A549 (cell line): ENCODE measurements at regions not wholly inside any gene's neighbourhood (a gene's known extent, or its start where the extent isn't known, plus 50 kb on each side); places are given as distances from the start of the nearest gene placed in this dataset.
A peak's percentile ranks its signal among the peaks of the same experiment; 100 is the strongest.

Experiments used
- ATAC-seq, 2 experiments: fragments of 200-7000 bp in 1 of 2; fragments of >200 bp in 1 of 2; cut with Nextera tagmentation in 1 of 2; cut with Tn5 transposase in 1 of 2; 3 replicates each; pipeline versions ENCODE4 v1.8.0 to v1.9.1; 2018 to 2020; ENCODE audit warnings: mild to moderate bottlenecking in 1 of 2, moderate library complexity in 1 of 2
- CTCF ChIA-PET: fragments of 300-600 bp; sonication (Branson Sonifier 250); formaldehyde crosslinking; extraction: SDS; loops from one replicate; lab custom pipeline; 2021; ENCODE audit warnings: antibody characterized with exemption, inconsistent platforms; lab: Yijun Ruan, JAX
- POLR2A ChIA-PET: fragments of 350-600 bp; formaldehyde crosslinking; extraction: SDS; loops from one replicate; lab custom pipeline; 2021; ENCODE audit warnings: antibody characterized with exemption, inconsistent platforms; lab: Yijun Ruan, JAX
- DNase-seq, 2 experiments: peaks; one replicate each; pipeline versions ENCODE4 v3.0.0 to v3.0.0-alpha.2; 2011 to 2016; ENCODE audit warnings: low read depth in 1 of 2, low spot score in 1 of 2
- FAIRE-seq: peaks from 2 replicates; lab custom pipeline; 2011; peaks lifted over from hg19 to GRCh38; lab: Jason Lieb, UNC
- H3K27ac ChIP-seq, 2 experiments: fragments of >200 bp; sonication (Bioruptor Twin); formaldehyde crosslinking; 3 replicates each; pipeline ENCODE4 v1.5.1; 2016 to 2017
- H3K4me1 ChIP-seq: fragments of >200 bp; sonication (Bioruptor Twin); formaldehyde crosslinking; 3 replicates; pipeline ENCODE4 v1.6.1; 2016
- H3K4me2 ChIP-seq: fragments of >200 bp; sonication (Bioruptor Twin); formaldehyde crosslinking; 3 replicates; pipeline ENCODE4 v1.6.1; 2016
- H3K4me3 ChIP-seq: fragments of >200 bp; sonication (Bioruptor Twin); formaldehyde crosslinking; 3 replicates; pipeline ENCODE4 v1.5.1; 2016
- H3K9me3 ChIP-seq: fragments of >200 bp; sonication (Bioruptor Twin); formaldehyde crosslinking; 3 replicates; pipeline ENCODE4 v1.6.1; 2016
- CEBPB ChIP-seq, 2 experiments: fragments of >200 bp in 1 of 2; sonication (Bioruptor Twin) in 1 of 2; formaldehyde crosslinking in 1 of 2; IDR thresholded peaks; 2 replicates each; pipeline ENCODE4 v1.6.1; 2012 to 2016
- EHF ChIP-seq: fragments of 250-450 bp; sonication (Bioruptor Pico); IDR thresholded peaks from 2 replicates; pipeline ENCODE4 v1.5.0; 2020; ENCODE audit warnings: mild to moderate bottlenecking
- ESRRA ChIP-seq: fragments of 150-350 bp; IDR thresholded peaks from 2 replicates; pipeline ENCODE4 v1.6.1; 2014; ENCODE audit warnings: mild to moderate bottlenecking, low read length, borderline replicate concordance
- FOSL2 ChIP-seq, 2 experiments: fragments of 450-650 bp in 1 of 2; fragments of >200 bp in 1 of 2; sonication (Bioruptor Twin) in 1 of 2; formaldehyde crosslinking; IDR thresholded peaks; 2 replicates each; pipeline versions ENCODE4 v1.5.0 to v1.6.1; 2016 to 2020; ENCODE audit warnings: mild to moderate bottlenecking in 1 of 2, moderate library complexity in 1 of 2
- GATA3 ChIP-seq: IDR thresholded peaks from 2 replicates; pipeline ENCODE4 v1.6.1; 2012; ENCODE audit warnings: borderline replicate concordance
- HDAC2 ChIP-seq: fragments of 200-600 bp; sonication (generic); IDR thresholded peaks from 2 replicates; pipeline ENCODE4 v1.6.1; 2016
- HOXA7 ChIP-seq: fragments of 250-450 bp; sonication (Bioruptor Pico); IDR thresholded peaks from 2 replicates; pipeline ENCODE4 v1.5.0; 2020; ENCODE audit warnings: mild to moderate bottlenecking, moderate library complexity
- HOXB13 ChIP-seq: fragments of 250-450 bp; sonication (Bioruptor Pico); IDR thresholded peaks from 2 replicates; pipeline ENCODE4 v1.5.0; 2020; ENCODE audit warnings: low read depth, mild to moderate bottlenecking, moderate library complexity
- JUNB ChIP-seq: fragments of >200 bp; sonication (Bioruptor Twin); formaldehyde crosslinking; IDR thresholded peaks from 2 replicates; pipeline ENCODE4 v1.6.1; 2016
- MAFK ChIP-seq: fragments of 450-650 bp; IDR thresholded peaks from 2 replicates; pipeline ENCODE4 v1.6.1; 2014; ENCODE audit not compliant: partially characterized antibody
- MAX ChIP-seq: IDR thresholded peaks from 2 replicates; pipeline ENCODE4 v1.6.1; 2012
- NPAS2 ChIP-seq: fragments of 250-450 bp; sonication (Bioruptor Pico); IDR thresholded peaks from 2 replicates; pipeline ENCODE4 v1.8.0; 2022; ENCODE audit warnings: mild to moderate bottlenecking, moderate library complexity, borderline replicate concordance
- PHF8 ChIP-seq: fragments of 200-600 bp; sonication (generic); IDR thresholded peaks from 2 replicates; pipeline ENCODE4 v1.6.1; 2016; ENCODE audit warnings: low read depth, mild to moderate bottlenecking, antibody characterized with exemption, moderate library complexity, borderline replicate concordance
- POLR2AphosphoS2 ChIP-seq: conservative IDR thresholded peaks from 2 replicates; pipeline ENCODE4 v1.6.1; 2012; ENCODE audit warnings: low read length, improper control_type of control experiment, inconsistent platforms
- RAD21 ChIP-seq, 2 experiments: fragments of >200 bp in 1 of 2; sonication (Bioruptor Twin) in 1 of 2; formaldehyde crosslinking in 1 of 2; IDR thresholded peaks in 1 of 2; conservative IDR thresholded peaks in 1 of 2; 2 replicates in 1 of 2; 3 replicates in 1 of 2; pipeline ENCODE4 v1.6.1; 2012 to 2018; ENCODE audit warnings: inconsistent platforms in 1 of 2
- RARB ChIP-seq: fragments of 250-450 bp; sonication (Bioruptor Pico); IDR thresholded peaks from 2 replicates; pipeline ENCODE4 v1.8.0; 2021; ENCODE audit warnings: mild to moderate bottlenecking, moderate library complexity
- RCOR1 ChIP-seq: fragments of 150-350 bp; IDR thresholded peaks from 2 replicates; pipeline ENCODE4 v1.6.1; 2014; ENCODE audit warnings: antibody characterized with exemption, low read length, low read depth
- RNF2 ChIP-seq: fragments of 200-600 bp; sonication (generic); IDR thresholded peaks from 2 replicates; pipeline ENCODE4 v1.6.1; 2016; ENCODE audit warnings: low read depth, mild to moderate bottlenecking, antibody characterized with exemption, moderate library complexity, borderline replicate concordance
- SMC3 ChIP-seq: fragments of >200 bp; sonication (Bioruptor Twin); formaldehyde crosslinking; IDR thresholded peaks from 3 replicates; pipeline ENCODE4 v1.6.1; 2018; ENCODE audit warnings: inconsistent platforms
- TP53 ChIP-seq: fragments of 250-450 bp; sonication (Bioruptor Pico); IDR thresholded peaks from 2 replicates; pipeline ENCODE4 v1.5.0; 2021; ENCODE audit warnings: mild to moderate bottlenecking, moderate library complexity
- ZFP36 ChIP-seq: fragments of 450-650 bp; IDR thresholded peaks from 2 replicates; pipeline ENCODE4 v1.6.1; 2014; ENCODE audit warnings: borderline replicate concordance; ENCODE audit not compliant: partially characterized antibody
- WGBS: methylation state at CpG from one replicate; pipeline ENCODE4 v1.1.6; 2017; ENCODE audit errors: missing lambda C conversion rate; 5-methylcytosine and 5-hydroxymethylcytosine counted together
- TF ChIP-seq, protein P1 (sequence below): fragments of >200 bp; sonication (Bioruptor Twin); formaldehyde crosslinking; IDR thresholded peaks from 3 replicates; pipeline ENCODE4 v1.5.1; 2016

DNA sequence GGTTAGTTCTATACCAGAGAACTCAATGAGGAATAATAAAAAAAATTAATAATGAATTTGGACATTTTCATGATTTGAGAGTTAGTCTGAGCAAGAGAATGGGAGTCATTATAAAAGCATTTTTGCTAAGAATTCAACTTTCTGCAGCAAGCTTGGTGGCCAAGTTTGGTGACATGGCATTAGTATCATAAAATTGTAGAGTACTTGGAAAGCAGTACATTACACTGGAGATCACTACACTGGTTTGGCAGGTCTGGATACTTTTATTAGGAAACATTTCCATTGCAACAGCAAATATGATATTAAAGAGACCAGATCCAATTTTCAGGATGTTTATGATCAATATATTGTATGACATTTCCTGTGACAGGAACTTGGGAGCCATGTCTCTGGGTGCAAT is 249.1 kb upstream of the INTU start:
- ATAC-seq, result no peak
- no peak overlapping the region for H3K4me3 ChIP-seq
- no peak overlapping the region for H3K4me2 ChIP-seq
- no peaks in the 10 kb centered on the region for H3K9me3 ChIP-seq
- no peak for FAIRE-seq
- DNase-seq, result no peak
- no peaks in the 10 kb centered on the region for H3K4me1 ChIP-seq
- ChIA-PET CTCF (no interaction called here), POLR2A (no interaction called here)
- no peak for TF ChIP-seq HOXA7 (CRISPR knock-in tag)
- TF ChIP-seq RNF2, result no peak
- TF ChIP-seq ZFP36, result no peak
- no peak for TF ChIP-seq NPAS2
- no peak for TF ChIP-seq FOSL2 (IDR thresholded peaks at IDR 0.05)
- TF ChIP-seq FOSL2 (CRISPR knock-in tag; IDR thresholded peaks at IDR 0.05), result no peak
- TF ChIP-seq ESRRA, result no peak
- TF ChIP-seq GATA3, result no peak
- no peak for TF ChIP-seq HDAC2
- no peak for TF ChIP-seq TP53
- TF ChIP-seq, protein P1, sequence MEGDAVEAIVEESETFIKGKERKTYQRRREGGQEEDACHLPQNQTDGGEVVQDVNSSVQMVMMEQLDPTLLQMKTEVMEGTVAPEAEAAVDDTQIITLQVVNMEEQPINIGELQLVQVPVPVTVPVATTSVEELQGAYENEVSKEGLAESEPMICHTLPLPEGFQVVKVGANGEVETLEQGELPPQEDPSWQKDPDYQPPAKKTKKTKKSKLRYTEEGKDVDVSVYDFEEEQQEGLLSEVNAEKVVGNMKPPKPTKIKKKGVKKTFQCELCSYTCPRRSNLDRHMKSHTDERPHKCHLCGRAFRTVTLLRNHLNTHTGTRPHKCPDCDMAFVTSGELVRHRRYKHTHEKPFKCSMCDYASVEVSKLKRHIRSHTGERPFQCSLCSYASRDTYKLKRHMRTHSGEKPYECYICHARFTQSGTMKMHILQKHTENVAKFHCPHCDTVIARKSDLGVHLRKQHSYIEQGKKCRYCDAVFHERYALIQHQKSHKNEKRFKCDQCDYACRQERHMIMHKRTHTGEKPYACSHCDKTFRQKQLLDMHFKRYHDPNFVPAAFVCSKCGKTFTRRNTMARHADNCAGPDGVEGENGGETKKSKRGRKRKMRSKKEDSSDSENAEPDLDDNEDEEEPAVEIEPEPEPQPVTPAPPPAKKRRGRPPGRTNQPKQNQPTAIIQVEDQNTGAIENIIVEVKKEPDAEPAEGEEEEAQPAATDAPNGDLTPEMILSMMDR, result no peak
- TF ChIP-seq MAX, result no peak
- TF ChIP-seq EHF, result no peak
- TF ChIP-seq CEBPB (IDR thresholded peaks at IDR 0.05), result no peak
- no peak for TF ChIP-seq RCOR1
- no peak for TF ChIP-seq MAFK
- H3K27ac ChIP-seq, result no peak overlapping the region

GRCh38 chr4:127394516-127394915 is 238.2 kb upstream of the INTU start:
- Histone ChIP-seq H3K4me3 (no peak overlapping the region), H3K9me3 (no peaks in the 10 kb centered on the region), H3K4me2 (no peak overlapping the region), H3K4me1 (no peaks in the 10 kb centered on the region), H3K27ac (no peak overlapping the region)
- WGBS, result 5% methylated on average over 2 of the region's 2 CpGs
- FAIRE-seq (no peak), DNase-seq (no peak), ATAC-seq (no peak)
- no peak for TF ChIP-seq POLR2AphosphoS2
- no peak for TF ChIP-seq PHF8
- TF ChIP-seq RCOR1, result no peak
- CTCF ChIA-PET, result no interaction called here
- POLR2A ChIA-PET, result no interaction called here

DNA sequence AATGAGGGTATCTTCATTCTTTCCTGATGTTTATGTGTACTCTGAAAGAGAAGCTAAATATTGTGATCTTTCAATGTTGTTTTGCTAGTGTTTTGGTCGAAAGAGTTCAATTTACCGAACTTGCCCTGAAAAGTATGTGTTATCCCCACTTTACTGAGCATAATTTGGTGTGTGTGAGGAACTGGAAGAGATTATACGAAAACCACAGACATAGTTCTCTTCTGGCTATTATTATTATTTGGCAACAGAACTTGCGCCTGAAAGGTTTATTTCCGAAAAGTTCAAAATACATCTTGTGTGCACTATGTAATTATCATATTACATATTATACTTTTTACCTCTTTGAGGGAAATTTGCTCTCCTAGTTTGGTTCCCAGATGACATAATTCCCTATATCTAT is 232.5 kb upstream of the INTU start:
- Histone ChIP-seq H3K4me3 (no peak overlapping the region), H3K27ac (no peak overlapping the region)
- POLR2A ChIA-PET, result no interaction called here
- TF ChIP-seq RARB, result no peak
- TF ChIP-seq HOXB13 (CRISPR knock-in tag), result no peak
- no peak for TF ChIP-seq CEBPB (IDR thresholded peaks at IDR 0.05)
- no peak for TF ChIP-seq JUNB
- TF ChIP-seq, all 56 proteins: peak for 0
- WGBS, result 59% methylated on average over 5 of the region's 5 CpGs
- ATAC-seq (no peak), FAIRE-seq (no peak), DNase-seq (no peak)
- Histone ChIP-seq H3K9me3 (no peaks in the 10 kb centered on the region), H3K4me2 (no peak overlapping the region), H3K4me1 (no peaks in the 10 kb centered on the region)
- CTCF ChIA-PET, result interaction anchor here (1.0 to 1.7 kb wide), 8 partner anchors 10 to 1646 kb away, joined by 3 to 12 read pairs (median 4); no protein-coding TSS in a partner anchor

- H3K4me2 ChIP-seq, result no peak overlapping the region
- no peaks in the 10 kb centered on the region for H3K4me1 ChIP-seq
- ATAC-seq (peak; percentile 68 to 86; a peak in 4 of 6 replicates), FAIRE-seq (no peak), DNase-seq (peak; percentile 1 to 66)
- H3K4me3 ChIP-seq, result no peak overlapping the region
- 8% methylated on average over 1 of the region's 1 CpG for WGBS
- CTCF ChIA-PET, result interaction anchor here (1.1 to 1.7 kb wide), 8 partner anchors 9 to 1646 kb away, joined by 3 to 12 read pairs (median 4); no protein-coding TSS in a partner anchor
- TF ChIP-seq SMC3, result peak; percentile 43; the same call in 2 of the 3 replicates
- TF ChIP-seq, protein P1, result peak; percentile 51
- no peak for TF ChIP-seq GATA3
- TF ChIP-seq RAD21 (conservative IDR thresholded peaks at IDR 0.05 in 1 of 2, IDR thresholded peaks at IDR 0.05 in 1 of 2), result peak; percentile 63 to 81
- no peak for TF ChIP-seq HDAC2
- TF ChIP-seq, all 56 proteins: peak for 3
- Histone ChIP-seq H3K9me3 (no peaks in the 10 kb centered on the region), H3K27ac (no peak overlapping the region)
- POLR2A ChIA-PET, result no interaction called here
These were observed 231.9 kb upstream of the INTU start for GRCh38 chr4:127400731-127401346.
